Lower lobe of right lung (tissue), 2 donors: ENCODE measurements at regions not wholly inside any gene's neighbourhood (a gene's known extent, or its start where the extent isn't known, plus 50 kb on each side); places are given as distances from the start of the nearest gene placed in this dataset.

Experiments used
- ATAC-seq, 2 donors: fragments of 200-7000 bp; cut with Tn5 transposase; one replicate each; pipeline ENCODE4 v1.9.1; 2020 to 2022; ENCODE audit warnings: mild to moderate bottlenecking in 2 of 2, moderate library complexity in 2 of 2
- DNase-seq: peaks from one replicate; pipeline ENCODE4 v3.0.0-alpha.2; 2020
- H3K27ac ChIP-seq: fragments of 200-600 bp; one replicate; pipeline ENCODE4 v1.8.0; 2022
- H3K27me3 ChIP-seq: fragments of 200-600 bp; one replicate; pipeline ENCODE4 v1.8.0; 2022; ENCODE audit warnings: low read depth
- H3K36me3 ChIP-seq: fragments of 200-600 bp; one replicate; pipeline ENCODE4 v1.8.0; 2022; ENCODE audit warnings: mild to moderate bottlenecking
- H3K4me1 ChIP-seq: fragments of 200-600 bp; one replicate; pipeline ENCODE4 v1.8.0; 2022
- H3K4me3 ChIP-seq: fragments of 200-600 bp; one replicate; pipeline ENCODE4 v1.8.0; 2022; ENCODE audit warnings: mild to moderate bottlenecking
- H3K9me3 ChIP-seq: fragments of 200-600 bp; one replicate; pipeline ENCODE4 v1.8.0; 2022
- CTCF ChIP-seq: fragments of 200-600 bp; IDR thresholded peaks from one replicate; pipeline ENCODE4 v1.8.0; 2022; ENCODE audit warnings: antibody characterized with exemption, mild to moderate bottlenecking
- intact Hi-C: fragments of 100-400 bp; cut with DNase I; formaldehyde crosslinking; loops from one replicate; pipeline ENCODE4 v1.11.0; 2022
- donor health status: DM: no; HTN: yes; CAD: no; lungs with severe emphysema.

GRCh38 chr6:54516321-54516720, 208.1 kb downstream of the TINAG start:
- H3K4me3 ChIP-seq, result no peak overlapping the region
- no peak overlapping the region for H3K27ac ChIP-seq
- ATAC-seq (no peak), DNase-seq (no peak)
- H3K4me1 ChIP-seq, result no peaks in the 10 kb centered on the region
- no peaks in the 10 kb centered on the region for H3K36me3 ChIP-seq
- no peaks in the 10 kb centered on the region for H3K27me3 ChIP-seq
- TF ChIP-seq CTCF, result no peak
- intact Hi-C loops, result no loop called here
- no peaks in the 10 kb centered on the region for H3K9me3 ChIP-seq

- no peaks in the 10 kb centered on the region for H3K4me1 ChIP-seq
- no peaks in the 10 kb centered on the region for H3K36me3 ChIP-seq
- H3K27ac ChIP-seq, result no peak overlapping the region
- H3K27me3 ChIP-seq, result no peaks in the 10 kb centered on the region
- DNase-seq (no peak), ATAC-seq (no peak)
- no peak overlapping the region for H3K4me3 ChIP-seq
- intact Hi-C loops, result no loop called here
- no peaks in the 10 kb centered on the region for H3K9me3 ChIP-seq
- TF ChIP-seq CTCF, result no peak
Observed at GRCh38 chr6:54519161-54519560, 210.9 kb downstream of the TINAG start.

- DNase-seq, result no peak
- Histone ChIP-seq H3K27me3 (no peaks in the 10 kb centered on the region), H3K9me3 (no peaks in the 10 kb centered on the region), H3K4me3 (no peak overlapping the region), H3K4me1 (no peaks in the 10 kb centered on the region), H3K36me3 (no peaks in the 10 kb centered on the region), H3K27ac (no peak overlapping the region)
- no peak for TF ChIP-seq CTCF
- ATAC-seq, result no peak
- intact Hi-C loops, result no loop called here
Observed at GRCh38 chr6:54525731-54526130, 217.5 kb downstream of the TINAG start.

GRCh38 chr6:54533567-54533966, 225.3 kb downstream of the TINAG start:
- DNase-seq (no peak), ATAC-seq (no peak)
- Histone ChIP-seq H3K27me3 (no peaks in the 10 kb centered on the region), H3K36me3 (no peaks in the 10 kb centered on the region), H3K4me1 (no peaks in the 10 kb centered on the region), H3K9me3 (no peaks in the 10 kb centered on the region), H3K27ac (no peak overlapping the region), H3K4me3 (no peak overlapping the region)
- intact Hi-C loops, result no loop called here
- no peak for TF ChIP-seq CTCF

GRCh38 chr6:54535568-54535967, 227.3 kb downstream of the TINAG start:
- ATAC-seq, result no peak
- no peaks in the 10 kb centered on the region for H3K9me3 ChIP-seq

More at GRCh38 chr6:54535568-54535967, 227.3 kb downstream of the TINAG start:
- Histone ChIP-seq H3K4me1 (no peaks in the 10 kb centered on the region), H3K27me3 (no peaks in the 10 kb centered on the region), H3K36me3 (no peaks in the 10 kb centered on the region), H3K27ac (no peak overlapping the region), H3K4me3 (no peak overlapping the region)
- intact Hi-C loops, result no loop called here
- DNase-seq, result no peak
- no peak for TF ChIP-seq CTCF
